ENCODE measurements at regions not wholly inside any gene's neighbourhood (a gene's known extent, or its start where the extent isn't known, plus 50 kb on each side); places are given as distances from the start of the nearest gene placed in this dataset.

- H3K27ac ChIP-seq (ENCODE audit: low read depth, low read length) = no peak overlapping the region
- H3K4me3 ChIP-seq (ENCODE audit: low read depth, low read length) = no peak overlapping the region
- CTCF ChIA-PET = no interaction called here
- POLR2A ChIA-PET = no interaction called here
- H3K27me3 ChIP-seq (ENCODE audit: control insufficient read depth, insufficient read depth, low read length) = no peaks in the 10 kb centered on the region
- peaks cover 4% of the 10 kb centered on the region; the same call in 1 of the 2 replicates for H3K9me3 ChIP-seq (ENCODE audit: control insufficient read depth, insufficient read depth, low read length)
- TF ChIP-seq, protein P1, sequence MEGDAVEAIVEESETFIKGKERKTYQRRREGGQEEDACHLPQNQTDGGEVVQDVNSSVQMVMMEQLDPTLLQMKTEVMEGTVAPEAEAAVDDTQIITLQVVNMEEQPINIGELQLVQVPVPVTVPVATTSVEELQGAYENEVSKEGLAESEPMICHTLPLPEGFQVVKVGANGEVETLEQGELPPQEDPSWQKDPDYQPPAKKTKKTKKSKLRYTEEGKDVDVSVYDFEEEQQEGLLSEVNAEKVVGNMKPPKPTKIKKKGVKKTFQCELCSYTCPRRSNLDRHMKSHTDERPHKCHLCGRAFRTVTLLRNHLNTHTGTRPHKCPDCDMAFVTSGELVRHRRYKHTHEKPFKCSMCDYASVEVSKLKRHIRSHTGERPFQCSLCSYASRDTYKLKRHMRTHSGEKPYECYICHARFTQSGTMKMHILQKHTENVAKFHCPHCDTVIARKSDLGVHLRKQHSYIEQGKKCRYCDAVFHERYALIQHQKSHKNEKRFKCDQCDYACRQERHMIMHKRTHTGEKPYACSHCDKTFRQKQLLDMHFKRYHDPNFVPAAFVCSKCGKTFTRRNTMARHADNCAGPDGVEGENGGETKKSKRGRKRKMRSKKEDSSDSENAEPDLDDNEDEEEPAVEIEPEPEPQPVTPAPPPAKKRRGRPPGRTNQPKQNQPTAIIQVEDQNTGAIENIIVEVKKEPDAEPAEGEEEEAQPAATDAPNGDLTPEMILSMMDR (IDR thresholded peaks at IDR 0.05; ENCODE audit: low read depth, low read length) = no peak
- DNase-seq (ENCODE audit: low read depth, low spot score) = no peak
Measured at GRCh38 chr2:116833052-116833451, 981.4 kb upstream of the DDX18 start.

DNA sequence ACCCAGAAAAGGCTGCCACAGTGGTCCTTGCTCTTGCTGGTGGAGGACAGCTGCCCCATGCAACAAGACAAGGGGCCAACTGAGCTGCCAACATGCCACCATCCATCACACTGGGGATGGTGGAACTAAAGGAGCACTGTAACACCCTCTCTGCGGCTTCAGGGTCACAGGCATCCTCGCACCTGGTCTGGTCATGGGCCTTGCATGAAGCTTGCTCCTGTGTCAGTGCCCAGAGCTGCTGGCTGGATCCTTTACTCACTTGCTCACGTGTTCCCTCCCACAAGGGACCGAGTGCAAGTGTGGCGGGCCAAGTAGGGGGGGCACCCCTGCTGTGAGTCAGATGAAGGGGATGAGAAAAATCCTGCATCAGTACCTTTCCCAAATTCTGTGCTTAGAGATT lies 972.3 kb upstream of the DDX18 start:
- Histone ChIP-seq H3K4me3 (ENCODE audit: low read depth, low read length) (no peak overlapping the region), H3K27me3 (ENCODE audit: control insufficient read depth, insufficient read depth, low read length) (no peaks in the 10 kb centered on the region), H3K27ac (ENCODE audit: low read depth, low read length) (no peak overlapping the region), H3K9me3 (ENCODE audit: control insufficient read depth, insufficient read depth, low read length) (peaks cover 14% of the 10 kb centered on the region)
- TF ChIP-seq, protein P1 (IDR thresholded peaks at IDR 0.05; ENCODE audit: low read depth, low read length) = no peak
- ChIA-PET POLR2A (no interaction called here), CTCF (no interaction called here)
- no peak for DNase-seq (ENCODE audit: low read depth, low spot score)

- no peaks in the 10 kb centered on the region for H3K27me3 ChIP-seq (ENCODE audit: control insufficient read depth, insufficient read depth, low read length)
- peaks cover 3% of the 10 kb centered on the region; the same call in 1 of the 2 replicates for H3K9me3 ChIP-seq (ENCODE audit: control insufficient read depth, insufficient read depth, low read length)
- CTCF ChIA-PET = no interaction called here
- no peak overlapping the region for H3K4me3 ChIP-seq (ENCODE audit: low read depth, low read length)
- TF ChIP-seq, protein P1 (IDR thresholded peaks at IDR 0.05; ENCODE audit: low read depth, low read length) = no peak
- DNase-seq (ENCODE audit: low read depth, low spot score) = no peak
- POLR2A ChIA-PET = no interaction called here
- no peak overlapping the region for H3K27ac ChIP-seq (ENCODE audit: low read depth, low read length)
Measured at GRCh38 chr2:116859708-116860107, 954.8 kb upstream of the DDX18 start.

DNA sequence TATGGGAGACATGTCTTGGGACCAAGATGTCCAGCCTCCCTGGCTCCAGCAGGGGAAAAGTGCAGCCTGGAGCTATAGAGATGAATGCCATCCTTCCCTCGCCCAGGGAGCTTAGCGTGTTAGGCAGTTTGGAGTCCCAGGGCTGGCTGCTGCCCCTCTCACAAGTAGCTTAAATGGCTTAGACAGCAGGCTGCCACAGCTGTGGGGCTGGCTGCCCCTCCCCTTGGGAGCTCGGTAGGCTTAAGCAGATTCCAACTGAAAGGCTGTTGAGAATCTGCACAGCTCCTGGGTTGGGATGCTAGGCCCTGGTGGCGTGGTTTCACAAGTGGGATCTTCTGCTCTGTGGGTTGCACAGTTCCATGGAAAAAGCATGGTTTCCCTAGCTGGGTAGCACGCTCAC lies 940.5 kb upstream of the DDX18 start:
- DNase-seq (ENCODE audit: low read depth, low spot score) = no peak
- POLR2A ChIA-PET = no interaction called here
- no peak overlapping the region for H3K4me3 ChIP-seq (ENCODE audit: low read depth, low read length)
- TF ChIP-seq, protein P1 (IDR thresholded peaks at IDR 0.05; ENCODE audit: low read depth, low read length) = no peak
- H3K9me3 ChIP-seq (ENCODE audit: control insufficient read depth, insufficient read depth, low read length) = peaks cover 14% of the 10 kb centered on the region
- no peaks in the 10 kb centered on the region for H3K27me3 ChIP-seq (ENCODE audit: control insufficient read depth, insufficient read depth, low read length)
- no peak overlapping the region for H3K27ac ChIP-seq (ENCODE audit: low read depth, low read length)
- CTCF ChIA-PET = no interaction called here

DNA sequence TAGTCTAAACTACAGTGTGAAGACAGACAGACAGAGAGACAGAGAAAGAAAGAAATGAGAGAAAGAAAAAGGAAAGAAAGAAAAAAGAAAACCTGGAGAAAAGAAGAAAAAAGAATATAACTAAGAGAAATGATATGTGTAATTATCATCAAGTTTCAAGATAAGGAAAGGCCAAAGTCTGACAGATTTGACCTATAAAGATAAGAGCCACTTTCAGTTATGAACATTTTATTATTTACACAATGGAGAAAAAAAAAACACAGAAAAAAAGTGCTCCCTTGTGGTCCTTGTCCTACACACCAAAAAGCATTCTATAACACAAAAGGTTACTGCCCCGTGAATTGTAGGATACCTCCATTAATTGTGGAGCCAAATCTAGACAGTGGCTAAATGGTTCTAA lies 937.2 kb upstream of the DDX18 start:
- Histone ChIP-seq H3K9me3 (ENCODE audit: control insufficient read depth, insufficient read depth, low read length) (peaks cover 16% of the 10 kb centered on the region), H3K4me3 (ENCODE audit: low read depth, low read length) (no peak overlapping the region), H3K27ac (ENCODE audit: low read depth, low read length) (no peak overlapping the region), H3K27me3 (ENCODE audit: control insufficient read depth, insufficient read depth, low read length) (no peaks in the 10 kb centered on the region)
- DNase-seq (ENCODE audit: low read depth, low spot score) = no peak
- TF ChIP-seq, protein P1 (IDR thresholded peaks at IDR 0.05; ENCODE audit: low read depth, low read length) = no peak
- CTCF ChIA-PET = no interaction called here
- POLR2A ChIA-PET = no interaction called here

Data from AG04450 (cell line).